ENCODE measurements at regions not wholly inside any gene's neighbourhood (a gene's known extent, or its start where the extent isn't known, plus 50 kb on each side); places are given as distances from the start of the nearest gene placed in this dataset.

DNA sequence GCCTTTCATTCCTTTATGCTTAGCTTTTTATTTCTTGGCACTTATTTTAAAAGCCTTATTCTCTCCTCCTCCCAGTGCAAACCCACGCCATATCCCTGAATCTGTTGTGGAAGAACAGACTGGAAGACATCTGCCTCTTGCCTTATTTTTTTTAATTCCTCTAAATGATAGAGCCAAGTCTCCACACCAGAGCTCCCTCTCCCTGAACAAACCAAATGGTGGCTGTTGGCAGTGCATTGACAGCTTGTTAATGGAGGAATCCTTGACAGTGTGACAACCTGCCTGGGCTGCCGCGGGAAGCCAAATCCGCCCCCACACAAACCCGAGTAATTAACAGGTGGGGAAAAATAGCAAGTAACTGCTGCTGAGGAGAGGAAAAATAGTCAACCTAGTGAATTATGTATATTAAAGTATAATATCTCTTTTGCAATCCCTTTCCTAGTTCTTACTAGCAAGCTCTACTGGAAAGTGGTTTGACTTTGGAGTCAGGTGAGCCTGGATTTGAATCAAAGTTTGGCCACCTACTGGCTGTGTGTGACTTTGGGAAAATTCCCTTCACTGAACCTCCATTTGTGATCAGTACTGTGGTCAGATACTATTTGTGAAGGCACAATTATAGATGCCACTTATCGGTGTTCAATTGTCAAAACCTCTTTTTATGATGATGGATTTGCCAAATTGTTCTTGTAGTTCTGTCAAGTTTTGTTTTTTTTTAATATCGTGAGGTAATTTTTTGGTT lies 589.6 kb downstream of the PDCD6IP start:
- no peak for TF ChIP-seq POLR2A (IDR thresholded peaks at IDR 0.05)
- TF ChIP-seq, protein P1, sequence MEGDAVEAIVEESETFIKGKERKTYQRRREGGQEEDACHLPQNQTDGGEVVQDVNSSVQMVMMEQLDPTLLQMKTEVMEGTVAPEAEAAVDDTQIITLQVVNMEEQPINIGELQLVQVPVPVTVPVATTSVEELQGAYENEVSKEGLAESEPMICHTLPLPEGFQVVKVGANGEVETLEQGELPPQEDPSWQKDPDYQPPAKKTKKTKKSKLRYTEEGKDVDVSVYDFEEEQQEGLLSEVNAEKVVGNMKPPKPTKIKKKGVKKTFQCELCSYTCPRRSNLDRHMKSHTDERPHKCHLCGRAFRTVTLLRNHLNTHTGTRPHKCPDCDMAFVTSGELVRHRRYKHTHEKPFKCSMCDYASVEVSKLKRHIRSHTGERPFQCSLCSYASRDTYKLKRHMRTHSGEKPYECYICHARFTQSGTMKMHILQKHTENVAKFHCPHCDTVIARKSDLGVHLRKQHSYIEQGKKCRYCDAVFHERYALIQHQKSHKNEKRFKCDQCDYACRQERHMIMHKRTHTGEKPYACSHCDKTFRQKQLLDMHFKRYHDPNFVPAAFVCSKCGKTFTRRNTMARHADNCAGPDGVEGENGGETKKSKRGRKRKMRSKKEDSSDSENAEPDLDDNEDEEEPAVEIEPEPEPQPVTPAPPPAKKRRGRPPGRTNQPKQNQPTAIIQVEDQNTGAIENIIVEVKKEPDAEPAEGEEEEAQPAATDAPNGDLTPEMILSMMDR (IDR thresholded peaks at IDR 0.05) = peak in 1 of 12 donors; percentile 11
